Colonic mucosa (tissue), 4 donors: ENCODE measurements at regions not wholly inside any gene's neighbourhood (a gene's known extent, or its start where the extent isn't known, plus 50 kb on each side); places are given as distances from the start of the nearest gene placed in this dataset.

Experiments used
- DNase-seq: peaks from one replicate; pipeline ENCODE4 v3.0.0-alpha.2; 2020
- H3K27ac ChIP-seq: fragments of 200-600 bp; one replicate; pipeline ENCODE4 v1.8.0; 2021
- H3K27me3 ChIP-seq: fragments of 200-600 bp; one replicate; pipeline ENCODE4 v1.8.0; 2021
- H3K36me3 ChIP-seq: fragments of 200-600 bp; one replicate; pipeline ENCODE4 v1.8.0; 2021
- H3K4me1 ChIP-seq: fragments of 200-600 bp; one replicate; pipeline ENCODE4 v1.8.0; 2021; ENCODE audit warnings: mild to moderate bottlenecking
- H3K4me3 ChIP-seq: fragments of 200-600 bp; one replicate; pipeline ENCODE4 v1.8.0; 2021
- H3K9ac ChIP-seq, 2 donors: one replicate each; pipeline ENCODE4 v1.7.0; 2013; ENCODE audit warnings: control low read depth in 2 of 2, low read depth in 2 of 2, low read length in 2 of 2
- H3K9me3 ChIP-seq: fragments of 200-600 bp; one replicate; pipeline ENCODE4 v1.8.0; 2021
- intact Hi-C: fragments of 100-400 bp; cut with DNase I; formaldehyde crosslinking; loops from one replicate; pipeline ENCODE4 v1.14.1; 2022
- TF ChIP-seq, protein P1 (sequence below): fragments of 200-600 bp; IDR thresholded peaks from one replicate; pipeline ENCODE4 v1.8.0; 2022; ENCODE audit warnings: antibody characterized with exemption, mild to moderate bottlenecking
- donor health status: healthy.
- donor health status: DM: no; HTN: no; CAD: no.
- donor health status: DM: no; HTN: no; CAD: no.

DNA sequence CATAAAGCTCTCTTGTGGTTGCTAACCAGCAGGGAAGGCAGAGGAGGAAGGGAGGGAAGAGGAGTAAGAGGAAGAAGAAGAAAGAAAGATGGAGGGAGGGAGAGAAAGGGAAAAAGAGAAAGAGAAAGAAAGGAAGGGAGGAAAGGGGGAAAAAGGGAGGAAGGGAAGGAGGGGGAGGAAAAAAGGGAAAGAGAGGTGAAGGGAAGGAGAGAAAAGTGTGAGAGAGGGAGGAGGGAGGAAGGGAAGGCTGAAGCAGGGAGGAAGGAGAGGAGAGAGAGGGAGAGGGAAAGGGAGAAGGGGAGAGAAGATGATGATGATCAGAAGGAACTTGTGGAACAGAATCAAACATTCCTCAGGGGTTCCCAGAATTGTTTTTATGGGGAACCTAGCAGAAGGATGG, 57.5 kb upstream of the TOX2 start:
- TF ChIP-seq, protein P1, sequence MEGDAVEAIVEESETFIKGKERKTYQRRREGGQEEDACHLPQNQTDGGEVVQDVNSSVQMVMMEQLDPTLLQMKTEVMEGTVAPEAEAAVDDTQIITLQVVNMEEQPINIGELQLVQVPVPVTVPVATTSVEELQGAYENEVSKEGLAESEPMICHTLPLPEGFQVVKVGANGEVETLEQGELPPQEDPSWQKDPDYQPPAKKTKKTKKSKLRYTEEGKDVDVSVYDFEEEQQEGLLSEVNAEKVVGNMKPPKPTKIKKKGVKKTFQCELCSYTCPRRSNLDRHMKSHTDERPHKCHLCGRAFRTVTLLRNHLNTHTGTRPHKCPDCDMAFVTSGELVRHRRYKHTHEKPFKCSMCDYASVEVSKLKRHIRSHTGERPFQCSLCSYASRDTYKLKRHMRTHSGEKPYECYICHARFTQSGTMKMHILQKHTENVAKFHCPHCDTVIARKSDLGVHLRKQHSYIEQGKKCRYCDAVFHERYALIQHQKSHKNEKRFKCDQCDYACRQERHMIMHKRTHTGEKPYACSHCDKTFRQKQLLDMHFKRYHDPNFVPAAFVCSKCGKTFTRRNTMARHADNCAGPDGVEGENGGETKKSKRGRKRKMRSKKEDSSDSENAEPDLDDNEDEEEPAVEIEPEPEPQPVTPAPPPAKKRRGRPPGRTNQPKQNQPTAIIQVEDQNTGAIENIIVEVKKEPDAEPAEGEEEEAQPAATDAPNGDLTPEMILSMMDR: no peak
- Histone ChIP-seq H3K4me1 (no peaks in the 10 kb centered on the region), H3K4me3 (no peak overlapping the region), H3K36me3 (no peaks in the 10 kb centered on the region), H3K9ac (no peak overlapping the region), H3K9me3 (no peaks in the 10 kb centered on the region), H3K27ac (no peak overlapping the region), H3K27me3 (no peaks in the 10 kb centered on the region)
- intact Hi-C loops: no loop called here
- DNase-seq: no peak

DNA sequence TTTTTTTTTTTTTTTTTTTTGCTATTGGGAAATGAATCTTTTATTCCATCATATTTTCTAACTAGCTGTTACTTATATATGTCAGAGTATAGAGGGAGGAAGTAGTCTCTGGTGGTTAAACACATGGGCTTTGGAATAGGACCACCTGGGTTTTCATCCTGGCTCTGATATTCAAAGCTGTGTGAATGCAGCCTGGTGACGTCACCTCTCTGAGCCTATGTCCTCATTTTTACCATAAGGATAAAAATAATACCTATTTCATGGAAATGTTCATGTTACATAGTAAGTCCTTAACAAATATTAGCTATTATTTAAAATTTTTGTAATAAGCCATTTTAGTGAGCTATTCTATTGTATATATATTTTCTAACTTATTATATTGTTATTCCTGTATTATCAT, 58.8 kb upstream of the TOX2 start:
- no peak for DNase-seq
- no peaks in the 10 kb centered on the region for H3K9me3 ChIP-seq
- H3K36me3 ChIP-seq: no peaks in the 10 kb centered on the region
- H3K9ac ChIP-seq: no peak overlapping the region
- H3K4me3 ChIP-seq: no peak overlapping the region
- TF ChIP-seq, protein P1: no peak
- no peaks in the 10 kb centered on the region for H3K4me1 ChIP-seq
- intact Hi-C loops: no loop called here
- no peak overlapping the region for H3K27ac ChIP-seq
- H3K27me3 ChIP-seq: no peaks in the 10 kb centered on the region

DNA sequence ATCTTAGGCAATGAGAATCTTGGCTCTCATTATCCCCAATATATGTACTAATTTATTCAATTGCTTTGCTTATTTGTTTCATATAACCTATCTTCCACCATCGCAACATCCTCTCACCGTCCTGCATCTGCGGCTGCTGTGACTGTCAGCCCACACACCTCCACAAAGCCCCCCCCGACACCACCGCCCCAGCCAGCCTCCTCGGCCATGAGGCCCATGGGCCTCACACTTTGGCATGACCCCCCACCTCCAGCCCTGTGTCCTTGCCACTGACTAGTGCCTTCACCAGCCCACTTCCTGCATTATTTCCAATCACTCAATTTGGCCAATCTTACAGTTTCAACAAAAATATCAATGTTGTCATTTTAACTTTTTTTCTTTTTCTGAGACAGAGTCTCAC, 60.7 kb upstream of the TOX2 start:
- no peaks in the 10 kb centered on the region for H3K36me3 ChIP-seq
- H3K9ac ChIP-seq: no peak overlapping the region
- H3K4me3 ChIP-seq: no peak overlapping the region
- TF ChIP-seq, protein P1: no peak
- no peaks in the 10 kb centered on the region for H3K9me3 ChIP-seq
- no peak overlapping the region for H3K27ac ChIP-seq
- no peaks in the 10 kb centered on the region for H3K4me1 ChIP-seq
- no peaks in the 10 kb centered on the region for H3K27me3 ChIP-seq
- intact Hi-C loops: no loop called here
- DNase-seq: no peak

DNA sequence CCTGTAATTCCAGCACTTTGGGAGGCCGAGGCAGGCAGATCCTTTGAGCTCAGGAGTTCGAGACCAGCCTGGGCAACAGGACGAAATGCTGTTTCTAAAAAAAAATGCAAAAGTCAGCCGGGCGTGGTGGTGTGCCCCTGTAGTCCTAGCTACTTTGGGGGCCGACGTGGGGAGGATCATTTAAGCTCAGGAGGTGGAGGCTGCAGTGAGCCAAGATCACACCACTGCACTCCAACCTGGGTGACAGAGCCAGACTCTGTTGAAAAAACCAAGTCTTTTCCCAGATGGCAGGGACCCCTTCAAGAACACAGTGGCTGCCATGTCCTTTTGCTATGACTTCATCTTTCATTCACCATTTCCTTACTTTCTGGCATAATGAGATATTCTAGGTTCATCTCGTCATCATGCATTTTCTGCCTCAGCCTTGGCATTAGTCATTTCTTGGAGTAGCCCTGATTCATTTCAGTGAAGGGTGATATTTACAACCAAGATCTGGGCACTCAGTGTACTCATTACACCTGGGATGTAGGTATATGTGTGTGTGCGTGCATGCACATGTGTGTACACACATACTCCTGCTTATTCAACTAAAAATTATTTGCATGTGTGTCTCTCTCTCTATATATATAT, 61.4 kb upstream of the TOX2 start:
- H3K4me1 ChIP-seq: no peaks in the 10 kb centered on the region
- H3K27ac ChIP-seq: no peak overlapping the region
- no peak for DNase-seq
- H3K36me3 ChIP-seq: no peaks in the 10 kb centered on the region
- TF ChIP-seq, protein P1: no peak
- intact Hi-C loops: no loop called here
- no peaks in the 10 kb centered on the region for H3K9me3 ChIP-seq
- H3K4me3 ChIP-seq: no peak overlapping the region
- no peak overlapping the region for H3K9ac ChIP-seq
- no peaks in the 10 kb centered on the region for H3K27me3 ChIP-seq

DNA sequence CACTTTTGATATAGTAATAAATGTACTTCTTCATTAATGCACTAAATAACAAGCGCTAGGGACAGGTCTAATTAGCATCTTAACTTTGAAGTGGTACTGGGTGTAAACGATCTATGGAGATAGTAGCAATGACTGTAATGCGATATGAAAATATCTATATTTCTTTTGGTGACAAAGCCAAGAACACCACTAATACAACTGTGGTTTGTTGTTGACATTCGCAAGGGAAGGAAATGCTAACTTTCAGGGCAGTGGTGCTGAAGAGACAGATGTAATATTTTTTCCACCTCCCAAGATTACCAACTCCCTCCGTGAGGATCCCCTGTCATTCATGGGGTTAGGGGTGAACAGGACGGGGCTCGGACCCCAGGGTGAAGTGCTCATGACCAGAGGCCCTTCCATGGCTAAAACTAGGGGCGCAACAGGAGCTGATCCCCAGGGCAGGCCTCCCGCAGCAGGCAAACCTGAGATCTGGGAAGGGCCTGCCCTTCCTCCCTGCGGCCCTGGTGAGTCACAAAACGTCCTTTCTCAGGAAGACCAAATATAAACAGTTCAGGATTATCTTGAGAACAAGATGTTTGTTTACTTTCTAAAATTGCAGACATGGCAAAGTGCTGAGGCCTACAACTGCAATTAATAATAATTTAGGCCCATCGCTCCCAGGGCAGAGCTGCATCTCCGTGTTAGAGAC, 65.0 kb upstream of the TOX2 start:
- no peaks in the 10 kb centered on the region for H3K36me3 ChIP-seq
- H3K27ac ChIP-seq: peak overlapping the region; percentile 50
- TF ChIP-seq, protein P1: no peak
- no peaks in the 10 kb centered on the region for H3K27me3 ChIP-seq
- H3K9me3 ChIP-seq: no peaks in the 10 kb centered on the region
- no peak overlapping the region for H3K9ac ChIP-seq
- no peak overlapping the region for H3K4me3 ChIP-seq
- H3K4me1 ChIP-seq: no peaks in the 10 kb centered on the region
- DNase-seq: peak; percentile 16
- intact Hi-C loops: loop anchor here (10.0 kb wide), 1 partner anchor 225 kb away; no protein-coding TSS in a partner anchor
